ENCODE measurements at regions not wholly inside any gene's neighbourhood (a gene's known extent, or its start where the extent isn't known, plus 50 kb on each side); places are given as distances from the start of the nearest gene placed in this dataset.

DNA sequence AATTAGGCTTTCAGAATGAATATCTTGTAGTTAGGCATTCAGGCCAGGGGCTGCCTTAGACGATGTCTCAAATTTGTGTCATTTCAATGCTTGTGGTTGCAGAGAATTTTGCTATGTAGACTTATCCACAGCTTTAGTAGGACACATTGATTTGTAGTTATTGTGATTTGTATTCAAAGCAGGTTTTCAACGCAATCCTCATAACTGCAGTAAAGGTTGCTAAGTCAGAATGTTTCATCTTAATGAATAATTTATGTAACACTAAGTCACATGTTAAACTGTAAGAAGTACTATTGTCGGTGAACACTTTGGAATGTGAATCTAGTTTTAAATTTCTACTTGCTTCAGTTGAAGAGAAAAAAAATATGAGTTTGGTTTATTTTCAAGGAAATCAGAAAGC, 1117.2 kb upstream of the SPRY2 start:
- TF ChIP-seq RAD21 (conservative IDR thresholded peaks at IDR 0.05) (no peak), SMC3 (conservative IDR thresholded peaks at IDR 0.05; ENCODE audit: poor library complexity) (no peak), EZH2 (IDR thresholded peaks at IDR 0.05; ENCODE audit: borderline replicate concordance, insufficient read depth, low read length, poor library complexity, severe bottlenecking) (no peak), POLR2AphosphoS5 (IDR thresholded peaks at IDR 0.05) (no peak), TAF1 (IDR thresholded peaks at IDR 0.05; ENCODE audit: low read depth) (no peak), MXI1 (conservative IDR thresholded peaks at IDR 0.05; ENCODE audit: poor library complexity, severe bottlenecking) (no peak), EP300 (conservative IDR thresholded peaks at IDR 0.05; ENCODE audit: poor library complexity, severe bottlenecking) (no peak)
- TF ChIP-seq, protein P1, sequence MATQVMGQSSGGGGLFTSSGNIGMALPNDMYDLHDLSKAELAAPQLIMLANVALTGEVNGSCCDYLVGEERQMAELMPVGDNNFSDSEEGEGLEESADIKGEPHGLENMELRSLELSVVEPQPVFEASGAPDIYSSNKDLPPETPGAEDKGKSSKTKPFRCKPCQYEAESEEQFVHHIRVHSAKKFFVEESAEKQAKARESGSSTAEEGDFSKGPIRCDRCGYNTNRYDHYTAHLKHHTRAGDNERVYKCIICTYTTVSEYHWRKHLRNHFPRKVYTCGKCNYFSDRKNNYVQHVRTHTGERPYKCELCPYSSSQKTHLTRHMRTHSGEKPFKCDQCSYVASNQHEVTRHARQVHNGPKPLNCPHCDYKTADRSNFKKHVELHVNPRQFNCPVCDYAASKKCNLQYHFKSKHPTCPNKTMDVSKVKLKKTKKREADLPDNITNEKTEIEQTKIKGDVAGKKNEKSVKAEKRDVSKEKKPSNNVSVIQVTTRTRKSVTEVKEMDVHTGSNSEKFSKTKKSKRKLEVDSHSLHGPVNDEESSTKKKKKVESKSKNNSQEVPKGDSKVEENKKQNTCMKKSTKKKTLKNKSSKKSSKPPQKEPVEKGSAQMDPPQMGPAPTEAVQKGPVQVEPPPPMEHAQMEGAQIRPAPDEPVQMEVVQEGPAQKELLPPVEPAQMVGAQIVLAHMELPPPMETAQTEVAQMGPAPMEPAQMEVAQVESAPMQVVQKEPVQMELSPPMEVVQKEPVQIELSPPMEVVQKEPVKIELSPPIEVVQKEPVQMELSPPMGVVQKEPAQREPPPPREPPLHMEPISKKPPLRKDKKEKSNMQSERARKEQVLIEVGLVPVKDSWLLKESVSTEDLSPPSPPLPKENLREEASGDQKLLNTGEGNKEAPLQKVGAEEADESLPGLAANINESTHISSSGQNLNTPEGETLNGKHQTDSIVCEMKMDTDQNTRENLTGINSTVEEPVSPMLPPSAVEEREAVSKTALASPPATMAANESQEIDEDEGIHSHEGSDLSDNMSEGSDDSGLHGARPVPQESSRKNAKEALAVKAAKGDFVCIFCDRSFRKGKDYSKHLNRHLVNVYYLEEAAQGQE (IDR thresholded peaks at IDR 0.05; ENCODE audit: borderline replicate concordance) = no peak
- TF ChIP-seq, protein P2, sequence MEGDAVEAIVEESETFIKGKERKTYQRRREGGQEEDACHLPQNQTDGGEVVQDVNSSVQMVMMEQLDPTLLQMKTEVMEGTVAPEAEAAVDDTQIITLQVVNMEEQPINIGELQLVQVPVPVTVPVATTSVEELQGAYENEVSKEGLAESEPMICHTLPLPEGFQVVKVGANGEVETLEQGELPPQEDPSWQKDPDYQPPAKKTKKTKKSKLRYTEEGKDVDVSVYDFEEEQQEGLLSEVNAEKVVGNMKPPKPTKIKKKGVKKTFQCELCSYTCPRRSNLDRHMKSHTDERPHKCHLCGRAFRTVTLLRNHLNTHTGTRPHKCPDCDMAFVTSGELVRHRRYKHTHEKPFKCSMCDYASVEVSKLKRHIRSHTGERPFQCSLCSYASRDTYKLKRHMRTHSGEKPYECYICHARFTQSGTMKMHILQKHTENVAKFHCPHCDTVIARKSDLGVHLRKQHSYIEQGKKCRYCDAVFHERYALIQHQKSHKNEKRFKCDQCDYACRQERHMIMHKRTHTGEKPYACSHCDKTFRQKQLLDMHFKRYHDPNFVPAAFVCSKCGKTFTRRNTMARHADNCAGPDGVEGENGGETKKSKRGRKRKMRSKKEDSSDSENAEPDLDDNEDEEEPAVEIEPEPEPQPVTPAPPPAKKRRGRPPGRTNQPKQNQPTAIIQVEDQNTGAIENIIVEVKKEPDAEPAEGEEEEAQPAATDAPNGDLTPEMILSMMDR (IDR thresholded peaks at IDR 0.05; ENCODE audit: poor library complexity, severe bottlenecking) = no peak
- H3K9me3 ChIP-seq (ENCODE audit: low read length) = no peaks in the 10 kb centered on the region
- H3K9me2 ChIP-seq (ENCODE audit: insufficient read depth, low read length) = no peaks in the 10 kb centered on the region
- no peaks in the 10 kb centered on the region for H3K79me2 ChIP-seq (replicated peaks; ENCODE audit: insufficient read depth, low read length)
- no peaks in the 10 kb centered on the region for H4K20me1 ChIP-seq (ENCODE audit: insufficient read depth)
- no peak overlapping the region for H3K4me2 ChIP-seq (ENCODE audit: low read length)
- H2AFZ ChIP-seq (ENCODE audit: low read depth, low read length) = no peak overlapping the region
- H3K9ac ChIP-seq (ENCODE audit: low read length) = no peak overlapping the region
- no peaks in the 10 kb centered on the region for H3K27me3 ChIP-seq (ENCODE audit: insufficient read depth, low read depth, low read length)
- H3K4me3 ChIP-seq (ENCODE audit: low read length) = no peak overlapping the region
- no peaks in the 10 kb centered on the region for H3F3A ChIP-seq (ENCODE audit: insufficient read depth, low read length, poor library complexity, severe bottlenecking)
- no peaks in the 10 kb centered on the region for H3K36me3 ChIP-seq (ENCODE audit: insufficient read depth, low read length)
- H3K27ac ChIP-seq (ENCODE audit: low read length) = no peak overlapping the region

DNA sequence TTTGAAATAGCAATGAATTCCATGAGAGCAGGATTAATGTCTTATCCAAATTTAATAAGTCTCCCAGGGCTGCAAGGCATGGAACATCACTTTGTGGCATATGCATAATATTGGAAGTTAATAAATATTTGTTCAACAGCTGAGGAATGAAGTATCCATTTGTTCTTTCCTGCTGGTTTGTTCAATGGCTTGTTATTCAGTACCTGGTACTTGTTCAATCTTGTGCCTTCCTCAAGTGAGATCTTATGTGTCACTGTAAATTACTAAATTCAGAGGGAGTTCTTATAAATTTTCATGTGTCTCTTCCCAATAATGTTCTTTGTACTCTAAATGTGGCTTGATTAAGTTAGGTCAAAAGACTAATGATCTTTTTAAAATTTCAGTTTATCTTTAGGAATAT, 1105.5 kb upstream of the SPRY2 start:
- H3K27me3 ChIP-seq (ENCODE audit: insufficient read depth, low read depth, low read length) = no peaks in the 10 kb centered on the region
- no peak overlapping the region for H3K9ac ChIP-seq (ENCODE audit: low read length)
- no peaks in the 10 kb centered on the region for H3F3A ChIP-seq (ENCODE audit: insufficient read depth, low read length, poor library complexity, severe bottlenecking)
- H3K27ac ChIP-seq (ENCODE audit: low read length) = no peak overlapping the region
- H2AFZ ChIP-seq (ENCODE audit: low read depth, low read length) = no peak overlapping the region
- H3K79me2 ChIP-seq (replicated peaks; ENCODE audit: insufficient read depth, low read length) = no peaks in the 10 kb centered on the region
- no peak overlapping the region for H3K4me2 ChIP-seq (ENCODE audit: low read length)
- H3K9me3 ChIP-seq (ENCODE audit: low read length) = no peaks in the 10 kb centered on the region
- no peak for TF ChIP-seq MXI1 (conservative IDR thresholded peaks at IDR 0.05; ENCODE audit: poor library complexity, severe bottlenecking)
- TF ChIP-seq, protein P1 (IDR thresholded peaks at IDR 0.05; ENCODE audit: borderline replicate concordance) = no peak
- TF ChIP-seq EZH2 (IDR thresholded peaks at IDR 0.05; ENCODE audit: borderline replicate concordance, insufficient read depth, low read length, poor library complexity, severe bottlenecking) = no peak
- no peak for TF ChIP-seq POLR2AphosphoS5 (IDR thresholded peaks at IDR 0.05)
- TF ChIP-seq RAD21 (conservative IDR thresholded peaks at IDR 0.05) = no peak
- H3K36me3 ChIP-seq (ENCODE audit: insufficient read depth, low read length) = no peaks in the 10 kb centered on the region
- H3K4me3 ChIP-seq (ENCODE audit: low read length) = no peak overlapping the region
- no peaks in the 10 kb centered on the region for H3K9me2 ChIP-seq (ENCODE audit: insufficient read depth, low read length)
- no peaks in the 10 kb centered on the region for H4K20me1 ChIP-seq (ENCODE audit: insufficient read depth)
